Inflammatory macrophage treated with lipopolysaccharide for 4 hours (primary cell): ENCODE measurements at regions not wholly inside any gene's neighbourhood (a gene's known extent, or its start where the extent isn't known, plus 50 kb on each side); places are given as distances from the start of the nearest gene placed in this dataset.

ENCODE experiments used
- DNase-seq: peaks from one replicate; pipeline ENCODE4 v3.0.0-alpha.2; 2020

- DNase-seq, result no peak
Observed at GRCh38 chr1:81032374-81032773, 768.4 kb upstream of the ADGRL2 start.

GRCh38 chr1:81030441-81030840 is 770.3 kb upstream of the ADGRL2 start:
- DNase-seq, result no peak

- DNase-seq, result no peak
Observed at GRCh38 chr1:81029266-81029665, 771.5 kb upstream of the ADGRL2 start.

- no peak for DNase-seq
Observed at GRCh38 chr1:81023187-81023724, 777.5 kb upstream of the ADGRL2 start.

- DNase-seq, result no peak
Observed at GRCh38 chr1:81021134-81021533, 779.6 kb upstream of the ADGRL2 start.

- DNase-seq, result no peak
Observed at GRCh38 chr1:81020506-81020905, 780.2 kb upstream of the ADGRL2 start.

- no peak for DNase-seq
Observed at GRCh38 chr1:81010126-81010525, 790.6 kb upstream of the ADGRL2 start.

- DNase-seq, result no peak
Observed at GRCh38 chr1:81008293-81008692, 792.4 kb upstream of the ADGRL2 start.

- DNase-seq, result no peak
Observed at GRCh38 chr1:81007024-81007423, 793.7 kb upstream of the ADGRL2 start.

- DNase-seq, result no peak
Observed at GRCh38 chr1:81006502-81006901, 794.2 kb upstream of the ADGRL2 start.

- no peak for DNase-seq
Observed at GRCh38 chr1:81004011-81004410, 796.7 kb upstream of the ADGRL2 start.

- DNase-seq, result no peak
Observed at GRCh38 chr1:80994934-80995333, 805.8 kb upstream of the ADGRL2 start.

GRCh38 chr1:80994038-80994437 is 806.7 kb upstream of the ADGRL2 start:
- DNase-seq, result no peak

GRCh38 chr1:80993154-80993980 is 807.4 kb upstream of the ADGRL2 start:
- DNase-seq, result no peak

- DNase-seq, result no peak
Observed at GRCh38 chr1:80989455-80989854, 811.3 kb upstream of the ADGRL2 start.

- no peak for DNase-seq
Observed at GRCh38 chr1:80988926-80989325, 811.8 kb upstream of the ADGRL2 start.

GRCh38 chr1:80987824-80988223 is 812.9 kb upstream of the ADGRL2 start:
- DNase-seq, result no peak

- DNase-seq, result no peak
Observed at GRCh38 chr1:80987106-80987505, 813.6 kb upstream of the ADGRL2 start.

- no peak for DNase-seq
Observed at GRCh38 chr1:80982831-80983230, 817.9 kb upstream of the ADGRL2 start.

GRCh38 chr1:80973101-80973500 is 827.6 kb upstream of the ADGRL2 start:
- DNase-seq, result no peak

- DNase-seq, result no peak
Observed at GRCh38 chr1:80966266-80966665, 834.5 kb upstream of the ADGRL2 start.

GRCh38 chr1:80962564-80962963 is 838.2 kb upstream of the ADGRL2 start:
- DNase-seq, result no peak

GRCh38 chr1:80961464-80962190 is 839.1 kb upstream of the ADGRL2 start:
- DNase-seq, result no peak

- DNase-seq, result peak; percentile 75
Observed at GRCh38 chr1:80933346-80933745, 867.4 kb upstream of the ADGRL2 start.
